CMK (cell line): ENCODE measurements at regions not wholly inside any gene's neighbourhood (a gene's known extent, or its start where the extent isn't known, plus 50 kb on each side); places are given as distances from the start of the nearest gene placed in this dataset.

Experiments used
- DNase-seq: peaks from one replicate; pipeline ENCODE4 v3.0.0-alpha.2; 2010; ENCODE audit warnings: low read depth

GRCh38 chr10:83037653-83038052 is 1101.7 kb upstream of the GHITM start:
- DNase-seq = no peak

GRCh38 chr10:83038631-83039030 is 1100.7 kb upstream of the GHITM start:
- no peak for DNase-seq

- no peak for DNase-seq
These were observed 1093.6 kb upstream of the GHITM start for GRCh38 chr10:83045731-83046130.

GRCh38 chr10:83050815-83051214 is 1088.5 kb upstream of the GHITM start:
- DNase-seq = no peak

- no peak for DNase-seq
These were observed 1076.4 kb upstream of the GHITM start for GRCh38 chr10:83062871-83063270.

GRCh38 chr10:83073472-83073871 is 1065.8 kb upstream of the GHITM start:
- no peak for DNase-seq

GRCh38 chr10:83075016-83075814 is 1064.1 kb upstream of the GHITM start:
- no peak for DNase-seq

GRCh38 chr10:83075815-83076355 is 1063.4 kb upstream of the GHITM start:
- no peak for DNase-seq

- no peak for DNase-seq
These were observed 1062.9 kb upstream of the GHITM start for GRCh38 chr10:83076443-83076842.

- DNase-seq = no peak
These were observed 1061.1 kb upstream of the GHITM start for GRCh38 chr10:83078160-83078559.

- no peak for DNase-seq
These were observed 1060.7 kb upstream of the GHITM start for GRCh38 chr10:83078645-83079044.

- no peak for DNase-seq
These were observed 1055.5 kb upstream of the GHITM start for GRCh38 chr10:83083831-83084230.

GRCh38 chr10:83089335-83089734 is 1050.0 kb upstream of the GHITM start:
- no peak for DNase-seq

GRCh38 chr10:83104616-83105015 is 1034.7 kb upstream of the GHITM start:
- no peak for DNase-seq

GRCh38 chr10:83108565-83109333 is 1030.6 kb upstream of the GHITM start:
- no peak for DNase-seq

GRCh38 chr10:83119346-83119745 is 1020.0 kb upstream of the GHITM start:
- no peak for DNase-seq

- DNase-seq = no peak
These were observed 1017.0 kb upstream of the GHITM start for GRCh38 chr10:83122336-83122735.

GRCh38 chr10:83127942-83128575 is 1011.2 kb upstream of the GHITM start:
- no peak for DNase-seq

GRCh38 chr10:83140811-83141210 is 998.5 kb upstream of the GHITM start:
- DNase-seq = no peak

- DNase-seq = no peak
These were observed 997.2 kb upstream of the GHITM start for GRCh38 chr10:83142074-83142563.

GRCh38 chr10:83144461-83144860 is 994.8 kb upstream of the GHITM start:
- DNase-seq = no peak

GRCh38 chr10:83153714-83154113 is 985.6 kb upstream of the GHITM start:
- DNase-seq = no peak
